WERI-Rb-1 (cell line): ENCODE measurements at regions not wholly inside any gene's neighbourhood (a gene's known extent, or its start where the extent isn't known, plus 50 kb on each side); places are given as distances from the start of the nearest gene placed in this dataset.

Source experiments
- DNase-seq: peaks from one replicate; pipeline ENCODE4 v3.0.0-alpha.2; 2020
- H3K27ac ChIP-seq: fragments of 250-450 bp; sonication (Bioruptor Pico); 2 replicates; pipeline ENCODE4 v1.5.1; 2020; ENCODE audit warnings: mild to moderate bottlenecking, moderate library complexity
- H3K27me3 ChIP-seq: fragments of 250-450 bp; sonication (Bioruptor Pico); 2 replicates; pipeline ENCODE4 v1.5.1; 2021; ENCODE audit warnings: mild to moderate bottlenecking, low read depth, moderate library complexity; ENCODE audit not compliant: insufficient read depth, severe bottlenecking
- H3K36me3 ChIP-seq: fragments of 250-450 bp; sonication (Bioruptor Pico); 2 replicates; pipeline ENCODE4 v1.5.1; 2020; ENCODE audit warnings: mild to moderate bottlenecking, moderate library complexity
- H3K4me3 ChIP-seq: 2 replicates; pipeline ENCODE4 v1.5.1; 2011; ENCODE audit warnings: low read depth, mild to moderate bottlenecking, control low read depth, low read length
- H3K9me3 ChIP-seq: fragments of 250-450 bp; sonication (Bioruptor Pico); 2 replicates; pipeline ENCODE4 v1.5.1; 2021; ENCODE audit warnings: mild to moderate bottlenecking, moderate library complexity; ENCODE audit not compliant: severe bottlenecking
- TF ChIP-seq, protein P1 (sequence below): IDR thresholded peaks from 2 replicates; pipeline ENCODE4 v1.5.1; 2011; ENCODE audit warnings: low read depth, mild to moderate bottlenecking, control low read depth, inconsistent platforms, low read length

- H3K27me3 ChIP-seq = no peaks in the 10 kb centered on the region
- no peak for DNase-seq
Measured at GRCh38 chr1:194339471-194339870, 1153.1 kb upstream of the B3GALT2 start.

GRCh38 chr1:194338241-194338948 lies 1152.0 kb upstream of the B3GALT2 start:
- Histone ChIP-seq H3K27me3 (no peaks in the 10 kb centered on the region), H3K9me3 (no peaks in the 10 kb centered on the region), H3K36me3 (no peaks in the 10 kb centered on the region), H3K27ac (no peak overlapping the region), H3K4me3 (no peak overlapping the region)
- TF ChIP-seq, protein P1, sequence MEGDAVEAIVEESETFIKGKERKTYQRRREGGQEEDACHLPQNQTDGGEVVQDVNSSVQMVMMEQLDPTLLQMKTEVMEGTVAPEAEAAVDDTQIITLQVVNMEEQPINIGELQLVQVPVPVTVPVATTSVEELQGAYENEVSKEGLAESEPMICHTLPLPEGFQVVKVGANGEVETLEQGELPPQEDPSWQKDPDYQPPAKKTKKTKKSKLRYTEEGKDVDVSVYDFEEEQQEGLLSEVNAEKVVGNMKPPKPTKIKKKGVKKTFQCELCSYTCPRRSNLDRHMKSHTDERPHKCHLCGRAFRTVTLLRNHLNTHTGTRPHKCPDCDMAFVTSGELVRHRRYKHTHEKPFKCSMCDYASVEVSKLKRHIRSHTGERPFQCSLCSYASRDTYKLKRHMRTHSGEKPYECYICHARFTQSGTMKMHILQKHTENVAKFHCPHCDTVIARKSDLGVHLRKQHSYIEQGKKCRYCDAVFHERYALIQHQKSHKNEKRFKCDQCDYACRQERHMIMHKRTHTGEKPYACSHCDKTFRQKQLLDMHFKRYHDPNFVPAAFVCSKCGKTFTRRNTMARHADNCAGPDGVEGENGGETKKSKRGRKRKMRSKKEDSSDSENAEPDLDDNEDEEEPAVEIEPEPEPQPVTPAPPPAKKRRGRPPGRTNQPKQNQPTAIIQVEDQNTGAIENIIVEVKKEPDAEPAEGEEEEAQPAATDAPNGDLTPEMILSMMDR = no peak
- DNase-seq = no peak

More at GRCh38 chr1:194339471-194339870, 1153.1 kb upstream of the B3GALT2 start:
- H3K27ac ChIP-seq = no peak overlapping the region
- no peak overlapping the region for H3K4me3 ChIP-seq
- TF ChIP-seq, protein P1 = no peak
- H3K36me3 ChIP-seq = no peaks in the 10 kb centered on the region
- no peaks in the 10 kb centered on the region for H3K9me3 ChIP-seq

- TF ChIP-seq, protein P1 = no peak
- Histone ChIP-seq H3K27ac (no peak overlapping the region), H3K27me3 (no peaks in the 10 kb centered on the region), H3K36me3 (no peaks in the 10 kb centered on the region), H3K9me3 (no peaks in the 10 kb centered on the region), H3K4me3 (no peak overlapping the region)
- no peak for DNase-seq
Measured at GRCh38 chr1:194333240-194333639, 1146.8 kb upstream of the B3GALT2 start.

GRCh38 chr1:194331758-194332157 lies 1145.3 kb upstream of the B3GALT2 start:
- Histone ChIP-seq H3K27me3 (no peaks in the 10 kb centered on the region), H3K36me3 (no peaks in the 10 kb centered on the region), H3K4me3 (no peak overlapping the region), H3K27ac (no peak overlapping the region), H3K9me3 (no peaks in the 10 kb centered on the region)
- TF ChIP-seq, protein P1 = no peak
- no peak for DNase-seq

DNA sequence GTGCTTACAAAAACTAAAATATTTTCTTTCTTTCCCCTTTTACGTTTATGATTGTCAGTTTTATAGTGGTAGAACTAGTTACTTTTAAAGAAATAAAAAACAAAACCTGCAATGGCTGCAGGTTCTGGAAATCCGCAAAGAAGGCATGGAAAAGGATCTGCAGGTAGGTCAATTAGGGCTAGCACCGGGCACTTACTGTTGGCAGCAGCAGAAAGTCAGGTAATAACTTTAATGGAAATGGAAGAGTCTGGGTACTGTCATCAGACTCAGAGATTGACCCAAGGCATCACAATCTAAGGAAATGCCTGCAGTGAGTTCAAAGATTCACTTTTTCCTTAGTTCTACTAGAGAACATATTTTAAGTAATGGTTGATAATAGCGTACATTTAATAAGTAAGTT lies 1136.3 kb upstream of the B3GALT2 start:
- Histone ChIP-seq H3K4me3 (no peak overlapping the region), H3K36me3 (no peaks in the 10 kb centered on the region), H3K9me3 (no peaks in the 10 kb centered on the region), H3K27me3 (no peaks in the 10 kb centered on the region), H3K27ac (no peak overlapping the region)
- TF ChIP-seq, protein P1 = no peak
- DNase-seq = no peak

GRCh38 chr1:194318790-194319280 lies 1132.4 kb upstream of the B3GALT2 start:
- Histone ChIP-seq H3K36me3 (no peaks in the 10 kb centered on the region), H3K27me3 (no peaks in the 10 kb centered on the region), H3K9me3 (no peaks in the 10 kb centered on the region), H3K27ac (no peak overlapping the region), H3K4me3 (no peak overlapping the region)
- TF ChIP-seq, protein P1 = no peak
- DNase-seq = no peak
